HepG2 (cell line): ENCODE measurements at regions not wholly inside any gene's neighbourhood (a gene's known extent, or its start where the extent isn't known, plus 50 kb on each side); places are given as distances from the start of the nearest gene placed in this dataset.

Experiments used
- SALL1 ChIP-seq: sonication (generic); formaldehyde crosslinking; IDR thresholded peaks from 2 replicates; pipeline ENCODE4 v1.8.0; 2022; ENCODE audit warnings: mild to moderate bottlenecking, missing genetic modification reagents
- TCF7 ChIP-seq: sonication (generic); IDR thresholded peaks from 2 replicates; pipeline ENCODE4 v1.6.1; 2016; ENCODE audit warnings: antibody characterized with exemption, low read depth
- TFE3 ChIP-seq: IDR thresholded peaks from 2 replicates; pipeline ENCODE4 v1.6.1; 2016

GRCh38 chr2:2730301-2730833 is 399.3 kb upstream of the MYT1L start:
- no peak for TF ChIP-seq SALL1 (CRISPR knock-in tag)
- TF ChIP-seq TCF7 = no peak
- no peak for TF ChIP-seq TFE3
